ENCODE measurements at regions not wholly inside any gene's neighbourhood (a gene's known extent, or its start where the extent isn't known, plus 50 kb on each side); places are given as distances from the start of the nearest gene placed in this dataset.

GRCh38 chr2:19775838-19776237 is 125.9 kb downstream of the TTC32 start:
- H3K4me3 ChIP-seq (ENCODE audit: low read depth, low read length) = no peak overlapping the region
- peak; percentile 68 for DNase-seq (ENCODE audit: low read depth)
- no peak for TF ChIP-seq CTCF (IDR thresholded peaks at IDR 0.05; ENCODE audit: insufficient read depth, low read depth, low read length)

- no peak for TF ChIP-seq CTCF (IDR thresholded peaks at IDR 0.05; ENCODE audit: insufficient read depth, low read depth, low read length)
- H3K4me3 ChIP-seq (ENCODE audit: low read depth, low read length) = no peak overlapping the region
- no peak for DNase-seq (ENCODE audit: low read depth)
These were observed 126.5 kb downstream of the TTC32 start for GRCh38 chr2:19775315-19775714.

GRCh38 chr2:19774805-19775176 is 127.0 kb downstream of the TTC32 start:
- no peak for TF ChIP-seq CTCF (IDR thresholded peaks at IDR 0.05; ENCODE audit: insufficient read depth, low read depth, low read length)
- DNase-seq (ENCODE audit: low read depth) = no peak
- H3K4me3 ChIP-seq (ENCODE audit: low read depth, low read length) = no peak overlapping the region

- H3K4me3 ChIP-seq (ENCODE audit: low read depth, low read length) = no peak overlapping the region
- no peak for DNase-seq (ENCODE audit: low read depth)
- no peak for TF ChIP-seq CTCF (IDR thresholded peaks at IDR 0.05; ENCODE audit: insufficient read depth, low read depth, low read length)
These were observed 128.8 kb downstream of the TTC32 start for GRCh38 chr2:19772981-19773380.

- peak; percentile 36 for TF ChIP-seq CTCF (IDR thresholded peaks at IDR 0.05; ENCODE audit: insufficient read depth, low read depth, low read length)
- DNase-seq (ENCODE audit: low read depth) = peak; percentile 12
- H3K4me3 ChIP-seq (ENCODE audit: low read depth, low read length) = no peak overlapping the region
These were observed 132.3 kb downstream of the TTC32 start for GRCh38 chr2:19769513-19769912.

- H3K4me3 ChIP-seq (ENCODE audit: low read depth, low read length) = no peak overlapping the region
- no peak for TF ChIP-seq CTCF (IDR thresholded peaks at IDR 0.05; ENCODE audit: insufficient read depth, low read depth, low read length)
- DNase-seq (ENCODE audit: low read depth) = no peak
These were observed 133.9 kb downstream of the TTC32 start for GRCh38 chr2:19767899-19768298.

GRCh38 chr2:19764998-19765397 is 136.8 kb downstream of the TTC32 start:
- TF ChIP-seq CTCF (IDR thresholded peaks at IDR 0.05; ENCODE audit: insufficient read depth, low read depth, low read length) = no peak
- no peak overlapping the region for H3K4me3 ChIP-seq (ENCODE audit: low read depth, low read length)
- peak; percentile 22 for DNase-seq (ENCODE audit: low read depth)

Data from fibroblast of villous mesenchyme (primary cell).